Suprapubic skin (tissue), 4 donors: ENCODE measurements at regions not wholly inside any gene's neighbourhood (a gene's known extent, or its start where the extent isn't known, plus 50 kb on each side); places are given as distances from the start of the nearest gene placed in this dataset.

Experiments
- DNase-seq, 2 donors: peaks; one replicate each; pipeline ENCODE4 v3.0.0-alpha.2; 2019; ENCODE audit warnings: low spot score in 2 of 2
- H3K27ac ChIP-seq: fragments of 200-600 bp; sonication (generic); one replicate; pipeline ENCODE4 v1.5.1; 2019
- H3K27me3 ChIP-seq: fragments of 200-600 bp; sonication (generic); one replicate; pipeline ENCODE4 v1.5.1; 2019
- H3K36me3 ChIP-seq: fragments of 200-600 bp; sonication (generic); one replicate; pipeline ENCODE4 v1.5.1; 2019
- H3K4me1 ChIP-seq: fragments of 200-600 bp; sonication (generic); one replicate; pipeline ENCODE4 v1.5.1; 2019
- H3K4me3 ChIP-seq: fragments of 200-600 bp; sonication (generic); one replicate; pipeline ENCODE4 v1.5.1; 2019; ENCODE audit warnings: mild to moderate bottlenecking
- H3K9me3 ChIP-seq: fragments of 200-600 bp; sonication (generic); one replicate; pipeline ENCODE4 v1.5.1; 2019
- EP300 ChIP-seq: sonication (generic); formaldehyde crosslinking; IDR thresholded peaks from one replicate; pipeline ENCODE4 v1.6.1; 2017; ENCODE audit warnings: antibody characterized with exemption
- POLR2A ChIP-seq, 2 donors: fragments of 450-650 bp; IDR thresholded peaks; one replicate each; pipeline ENCODE4 v1.6.1; 2017; ENCODE audit warnings: antibody characterized with exemption in 2 of 2, mild to moderate bottlenecking in 2 of 2, moderate library complexity in 2 of 2
- POLR2AphosphoS5 ChIP-seq, 3 donors: sonication (generic); formaldehyde crosslinking; IDR thresholded peaks; one replicate each; pipeline ENCODE4 v1.6.1; 2017; ENCODE audit warnings: antibody characterized with exemption in 3 of 3
- WGBS: methylation state at CpG from one replicate; pipeline ENCODE4 v1.1.5; 2018; 5-methylcytosine and 5-hydroxymethylcytosine counted together
- TF ChIP-seq, protein P1 (sequence below), 2 donors: fragments of 200-600 bp in 1 of 2; fragments of 450-650 bp in 1 of 2; sonication (generic) in 1 of 2; IDR thresholded peaks; one replicate each; pipeline ENCODE4 v1.5.1; 2016 to 2019; ENCODE audit warnings: antibody characterized with exemption in 2 of 2, mild to moderate bottlenecking in 1 of 2, moderate library complexity in 1 of 2

DNA sequence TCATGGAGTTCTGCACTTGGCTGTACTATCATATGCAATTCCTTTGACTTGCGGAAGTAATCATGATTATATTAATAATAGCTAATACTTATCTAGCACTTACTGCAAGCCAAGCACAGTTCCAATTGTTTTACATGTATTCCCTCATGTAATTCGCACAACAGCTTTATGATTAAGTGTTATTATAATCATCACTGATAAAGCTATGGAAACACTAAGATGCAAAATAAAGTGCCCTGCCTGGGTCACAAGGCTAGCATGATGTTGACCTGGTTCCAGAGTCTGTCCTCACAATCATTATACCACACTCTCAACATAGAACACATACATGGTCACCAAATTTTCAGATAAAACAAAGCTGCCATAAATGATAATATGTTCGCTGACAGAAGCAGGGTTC is 234.6 kb downstream of the FMR1NB start:
- H3K27ac ChIP-seq, result no peak overlapping the region
- H3K4me1 ChIP-seq, result no peaks in the 10 kb centered on the region
- H3K9me3 ChIP-seq, result no peaks in the 10 kb centered on the region
- TF ChIP-seq POLR2A (IDR thresholded peaks at IDR 0.05) (no peak), POLR2AphosphoS5 (IDR thresholded peaks at IDR 0.05) (no peak), EP300 (no peak)
- TF ChIP-seq, protein P1, sequence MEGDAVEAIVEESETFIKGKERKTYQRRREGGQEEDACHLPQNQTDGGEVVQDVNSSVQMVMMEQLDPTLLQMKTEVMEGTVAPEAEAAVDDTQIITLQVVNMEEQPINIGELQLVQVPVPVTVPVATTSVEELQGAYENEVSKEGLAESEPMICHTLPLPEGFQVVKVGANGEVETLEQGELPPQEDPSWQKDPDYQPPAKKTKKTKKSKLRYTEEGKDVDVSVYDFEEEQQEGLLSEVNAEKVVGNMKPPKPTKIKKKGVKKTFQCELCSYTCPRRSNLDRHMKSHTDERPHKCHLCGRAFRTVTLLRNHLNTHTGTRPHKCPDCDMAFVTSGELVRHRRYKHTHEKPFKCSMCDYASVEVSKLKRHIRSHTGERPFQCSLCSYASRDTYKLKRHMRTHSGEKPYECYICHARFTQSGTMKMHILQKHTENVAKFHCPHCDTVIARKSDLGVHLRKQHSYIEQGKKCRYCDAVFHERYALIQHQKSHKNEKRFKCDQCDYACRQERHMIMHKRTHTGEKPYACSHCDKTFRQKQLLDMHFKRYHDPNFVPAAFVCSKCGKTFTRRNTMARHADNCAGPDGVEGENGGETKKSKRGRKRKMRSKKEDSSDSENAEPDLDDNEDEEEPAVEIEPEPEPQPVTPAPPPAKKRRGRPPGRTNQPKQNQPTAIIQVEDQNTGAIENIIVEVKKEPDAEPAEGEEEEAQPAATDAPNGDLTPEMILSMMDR (IDR thresholded peaks at IDR 0.05), result no peak
- DNase-seq, result no peak
- H3K36me3 ChIP-seq, result no peaks in the 10 kb centered on the region
- H3K4me3 ChIP-seq, result no peak overlapping the region
- 92% methylated on average over 3 of the region's 3 CpGs for WGBS
- no peaks in the 10 kb centered on the region for H3K27me3 ChIP-seq

DNA sequence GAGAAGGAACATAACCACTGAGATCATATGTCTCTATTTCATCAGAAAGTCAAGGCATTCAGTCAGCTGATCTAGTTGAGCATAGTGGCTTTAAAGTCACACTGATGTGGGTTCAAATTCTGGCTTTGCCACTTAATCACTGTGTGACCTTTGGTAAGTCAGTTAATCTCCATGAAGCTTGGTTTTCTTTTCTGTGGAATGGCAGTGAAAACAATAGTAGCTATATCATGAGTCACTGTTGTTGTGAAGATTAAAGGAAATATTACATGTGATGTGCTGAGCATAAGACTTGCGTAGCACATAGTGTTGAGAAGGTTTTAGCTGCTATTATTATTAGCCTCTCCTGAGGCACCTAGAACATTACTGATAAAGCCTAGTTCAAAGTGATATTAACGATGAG is 242.2 kb downstream of the FMR1NB start:
- Histone ChIP-seq H3K36me3 (no peaks in the 10 kb centered on the region), H3K27me3 (no peaks in the 10 kb centered on the region), H3K4me3 (no peak overlapping the region), H3K27ac (no peak overlapping the region), H3K4me1 (no peaks in the 10 kb centered on the region), H3K9me3 (no peaks in the 10 kb centered on the region)
- 78% methylated on average over 2 of the region's 2 CpGs for WGBS
- no peak for DNase-seq
- no peak for TF ChIP-seq POLR2AphosphoS5 (IDR thresholded peaks at IDR 0.05)
- TF ChIP-seq POLR2A (IDR thresholded peaks at IDR 0.05), result no peak
- TF ChIP-seq EP300, result no peak
- TF ChIP-seq, protein P1 (IDR thresholded peaks at IDR 0.05), result no peak

DNA sequence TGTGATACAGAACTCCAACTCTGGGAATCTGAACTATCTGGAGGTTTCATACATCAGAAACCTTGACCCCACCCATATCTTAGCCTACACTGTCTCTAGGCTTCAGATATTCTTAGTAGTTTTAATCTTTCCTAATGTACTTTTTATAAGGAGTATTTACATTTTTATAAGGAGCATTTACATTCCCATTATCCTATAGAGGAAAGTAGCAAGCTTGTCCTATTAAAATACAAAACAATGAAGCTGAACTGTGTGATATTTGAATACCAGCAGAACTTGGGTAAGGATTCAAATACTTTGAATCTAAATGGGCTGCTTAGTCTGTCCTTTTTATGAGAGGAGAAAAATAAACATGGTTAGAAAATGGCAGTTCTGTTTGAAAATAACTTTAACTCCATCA is 247.4 kb downstream of the FMR1NB start:
- no peaks in the 10 kb centered on the region for H3K4me1 ChIP-seq
- no peak overlapping the region for H3K4me3 ChIP-seq
- DNase-seq, result no peak
- H3K36me3 ChIP-seq, result no peaks in the 10 kb centered on the region
- no peaks in the 10 kb centered on the region for H3K27me3 ChIP-seq
- H3K9me3 ChIP-seq, result no peaks in the 10 kb centered on the region
- TF ChIP-seq EP300, result no peak
- no peak for TF ChIP-seq POLR2A (IDR thresholded peaks at IDR 0.05)
- H3K27ac ChIP-seq, result no peak overlapping the region

DNA sequence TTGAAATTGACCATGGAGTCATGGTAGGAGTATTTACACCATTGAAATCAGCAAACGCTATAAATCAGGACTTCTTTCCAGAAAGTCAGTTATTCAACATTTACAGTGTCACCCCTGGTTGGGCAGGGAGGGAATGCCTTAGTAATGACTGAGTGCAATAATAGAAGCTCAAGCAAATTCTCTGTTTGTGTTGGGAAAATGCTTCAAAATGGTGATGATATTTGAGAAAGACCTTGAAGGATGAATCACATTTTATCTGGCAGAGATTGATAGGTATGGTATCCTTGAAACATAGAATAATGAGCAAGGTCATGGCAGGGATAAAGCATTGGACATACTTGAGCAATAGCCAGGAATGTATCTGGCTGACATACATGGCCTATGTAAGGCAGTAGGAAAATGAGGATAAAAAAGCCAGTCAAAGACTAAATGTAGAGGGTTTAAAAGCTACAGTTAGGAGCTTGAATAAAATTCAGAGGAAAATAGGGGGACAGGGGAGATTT is 248.7 kb downstream of the FMR1NB start:
- no peak overlapping the region for H3K4me3 ChIP-seq
- TF ChIP-seq, protein P1 (IDR thresholded peaks at IDR 0.05), result no peak
- TF ChIP-seq POLR2AphosphoS5 (IDR thresholded peaks at IDR 0.05) (no peak), POLR2A (IDR thresholded peaks at IDR 0.05) (no peak), EP300 (no peak)
- no peak for DNase-seq
- no peaks in the 10 kb centered on the region for H3K36me3 ChIP-seq
- no peak overlapping the region for H3K27ac ChIP-seq
- H3K9me3 ChIP-seq, result no peaks in the 10 kb centered on the region
- H3K4me1 ChIP-seq, result no peaks in the 10 kb centered on the region
- H3K27me3 ChIP-seq, result no peaks in the 10 kb centered on the region
- WGBS, result 42% methylated on average over 1 of the region's 1 CpG

DNA sequence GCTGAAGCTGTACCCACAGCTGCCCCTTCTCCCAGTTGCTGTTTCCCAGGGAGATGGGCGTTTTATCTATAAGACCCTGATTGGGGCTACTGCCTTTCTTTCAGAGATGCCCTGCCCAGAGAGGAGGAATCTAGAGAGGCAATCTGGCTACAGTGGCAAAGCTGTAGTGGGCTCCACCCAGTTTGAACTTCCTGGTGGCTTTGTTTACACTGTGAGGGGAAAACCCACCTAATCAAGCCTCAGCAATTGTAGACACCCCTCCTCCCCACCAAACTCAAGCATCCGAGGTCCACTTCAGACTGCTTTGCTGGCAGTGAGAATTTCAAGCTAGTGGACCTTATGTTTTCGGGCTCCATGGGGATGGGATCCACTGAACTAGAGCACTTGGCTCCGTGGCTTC is 240.4 kb upstream of the AFF2 start:
- Histone ChIP-seq H3K4me3 (no peak overlapping the region), H3K9me3 (no peaks in the 10 kb centered on the region), H3K4me1 (no peaks in the 10 kb centered on the region), H3K27me3 (no peaks in the 10 kb centered on the region), H3K27ac (no peak overlapping the region), H3K36me3 (no peaks in the 10 kb centered on the region)
- TF ChIP-seq POLR2AphosphoS5 (IDR thresholded peaks at IDR 0.05) (no peak), POLR2A (IDR thresholded peaks at IDR 0.05) (no peak), EP300 (no peak)
- TF ChIP-seq, protein P1 (IDR thresholded peaks at IDR 0.05), result no peak
- WGBS, result 80% methylated on average over 4 of the region's 4 CpGs
- DNase-seq, result no peak

DNA sequence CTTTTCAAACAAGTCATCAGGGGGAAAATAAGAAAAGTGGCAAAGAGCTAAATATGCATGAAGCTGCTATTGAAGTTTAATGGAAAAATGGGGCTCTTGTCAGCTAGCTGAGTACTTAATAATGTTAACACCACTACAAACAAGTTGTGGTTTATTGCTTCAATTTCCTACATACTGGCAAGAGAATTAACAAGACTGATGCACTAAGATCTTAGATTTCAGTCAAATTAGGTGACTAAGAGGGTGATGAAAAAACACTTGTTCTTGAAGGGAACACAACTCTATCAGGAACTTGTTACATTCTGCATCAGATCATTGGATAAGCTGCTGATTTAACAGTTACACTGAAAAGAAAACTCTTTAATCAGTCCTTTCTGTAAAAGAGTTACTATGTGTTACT is 234.6 kb upstream of the AFF2 start:
- no peaks in the 10 kb centered on the region for H3K27me3 ChIP-seq
- no peaks in the 10 kb centered on the region for H3K36me3 ChIP-seq
- H3K9me3 ChIP-seq, result no peaks in the 10 kb centered on the region
- TF ChIP-seq POLR2AphosphoS5 (IDR thresholded peaks at IDR 0.05), result no peak
- TF ChIP-seq, protein P1 (IDR thresholded peaks at IDR 0.05), result no peak
- TF ChIP-seq EP300, result no peak
- TF ChIP-seq POLR2A (IDR thresholded peaks at IDR 0.05), result no peak
- H3K4me3 ChIP-seq, result no peak overlapping the region
- DNase-seq, result no peak
- no peak overlapping the region for H3K27ac ChIP-seq
- no peaks in the 10 kb centered on the region for H3K4me1 ChIP-seq
